B cell (primary cell): ENCODE measurements at regions not wholly inside any gene's neighbourhood (a gene's known extent, or its start where the extent isn't known, plus 50 kb on each side); places are given as distances from the start of the nearest gene placed in this dataset.

Experiments
- CTCF ChIP-seq: fragments of 200-600 bp; IDR thresholded peaks from one replicate; pipeline ENCODE4 v1.8.0; 2022; ENCODE audit warnings: antibody characterized with exemption, mild to moderate bottlenecking
- EZH2 ChIP-seq: IDR thresholded peaks from 2 replicates; pipeline ENCODE4 v1.6.1; 2012; ENCODE audit warnings: borderline replicate concordance, low read depth, mild to moderate bottlenecking, moderate library complexity, low read length; ENCODE audit not compliant: insufficient read depth, poor library complexity, severe bottlenecking

GRCh38 chr2:220593526-220593925, 966.1 kb downstream of the SLC4A3 start:
- no peak for TF ChIP-seq CTCF
- TF ChIP-seq EZH2: no peak
